ENCODE measurements at regions not wholly inside any gene's neighbourhood (a gene's known extent, or its start where the extent isn't known, plus 50 kb on each side); places are given as distances from the start of the nearest gene placed in this dataset.

DNA sequence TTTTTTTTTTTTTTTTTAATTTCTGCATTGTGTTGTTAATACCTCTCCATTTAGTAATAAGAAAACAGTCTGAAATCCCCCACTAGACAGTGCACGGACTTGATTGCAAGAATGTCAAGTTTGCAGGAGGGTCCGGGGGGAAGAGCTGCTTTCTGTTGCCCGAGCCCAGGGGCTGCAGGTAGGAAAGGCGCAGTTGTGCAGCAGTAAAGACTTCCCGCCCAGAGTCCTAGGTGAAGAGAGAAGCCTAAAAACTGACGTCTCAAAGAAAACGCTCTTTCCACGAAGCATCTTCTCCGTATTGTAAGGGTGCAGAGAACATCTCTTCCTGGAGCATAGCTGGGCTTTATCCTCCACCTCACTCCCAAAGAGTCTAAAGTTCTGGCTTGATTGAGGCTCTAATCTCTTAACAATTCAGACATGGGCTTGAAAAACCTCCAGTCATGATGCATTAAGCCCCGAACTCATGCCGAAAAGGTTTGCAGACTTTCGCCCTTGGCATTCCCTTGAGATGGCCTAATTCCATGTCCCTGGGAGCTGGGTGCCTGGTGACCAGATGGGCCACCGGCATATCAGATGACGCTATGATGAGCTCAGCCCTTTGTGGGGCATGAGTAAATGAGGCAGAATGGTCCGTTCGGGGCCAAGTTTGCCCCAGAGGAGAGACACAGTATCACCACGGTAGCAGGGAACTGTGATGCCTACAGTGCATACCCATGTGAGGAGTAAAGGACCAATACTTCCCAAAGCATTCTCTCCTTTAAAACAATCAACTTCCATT is 436.2 kb upstream of the ZFHX3 start:
- DNase-seq (ENCODE audit: low spot score): no peak
- intact Hi-C loops (cut with DNase I): no loop called here

DNA sequence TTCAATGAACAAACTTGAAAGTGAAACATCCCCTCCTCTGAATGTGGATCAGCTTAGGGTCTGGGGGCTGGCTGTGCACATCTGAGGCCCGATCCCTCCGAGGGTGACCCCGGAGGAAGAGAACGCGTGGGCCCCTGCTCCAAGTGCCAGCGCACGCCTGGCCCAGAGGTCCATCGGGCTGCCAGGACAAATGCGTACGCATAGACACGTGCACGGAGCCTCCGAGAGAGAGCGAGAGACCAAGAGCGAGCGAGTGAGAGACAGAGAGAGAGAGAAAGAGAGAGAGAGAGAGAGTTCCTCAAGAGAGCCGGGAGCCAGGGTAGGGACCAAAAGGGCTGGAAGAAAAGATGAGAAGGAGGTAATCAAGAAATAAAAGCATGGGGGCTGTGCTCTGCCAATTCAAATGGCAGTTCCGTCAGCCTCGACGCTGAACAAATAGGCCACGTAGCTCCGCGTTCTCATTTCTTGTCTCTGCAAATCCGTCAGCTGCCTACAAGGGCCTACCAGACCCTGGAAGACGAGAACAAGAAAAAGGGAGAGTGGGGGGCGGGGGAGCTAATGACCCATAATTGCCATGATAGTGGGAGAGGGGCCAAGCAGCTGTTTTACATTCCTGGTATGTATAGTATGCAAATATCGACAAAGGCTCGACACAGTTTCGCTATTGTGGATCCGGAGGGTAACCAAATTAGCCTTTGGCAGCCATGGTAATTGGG is 435.3 kb upstream of the ZFHX3 start:
- no peak for DNase-seq (ENCODE audit: low spot score)
- intact Hi-C loops (cut with DNase I): no loop called here

DNA sequence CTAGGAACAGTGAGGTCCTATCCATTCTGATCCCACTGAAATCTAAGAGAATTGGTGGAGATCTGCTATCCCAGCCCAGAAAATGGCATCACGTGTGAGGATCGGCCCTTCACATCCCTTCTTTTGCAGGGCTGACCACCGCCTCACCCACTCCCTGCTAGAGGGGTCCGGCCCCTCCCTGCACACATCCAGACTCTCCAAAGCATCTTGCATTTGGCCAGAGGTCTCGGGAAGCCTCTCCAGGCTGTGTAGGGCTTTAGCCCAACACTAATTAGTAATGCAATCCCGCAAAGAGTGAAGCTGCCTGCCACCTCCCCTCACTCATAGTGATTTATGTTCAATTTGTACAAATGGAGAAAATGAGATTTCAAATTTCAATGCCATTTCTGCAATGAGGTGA is 434.4 kb upstream of the ZFHX3 start:
- intact Hi-C loops (cut with DNase I): no loop called here
- DNase-seq (ENCODE audit: low spot score): no peak

DNA sequence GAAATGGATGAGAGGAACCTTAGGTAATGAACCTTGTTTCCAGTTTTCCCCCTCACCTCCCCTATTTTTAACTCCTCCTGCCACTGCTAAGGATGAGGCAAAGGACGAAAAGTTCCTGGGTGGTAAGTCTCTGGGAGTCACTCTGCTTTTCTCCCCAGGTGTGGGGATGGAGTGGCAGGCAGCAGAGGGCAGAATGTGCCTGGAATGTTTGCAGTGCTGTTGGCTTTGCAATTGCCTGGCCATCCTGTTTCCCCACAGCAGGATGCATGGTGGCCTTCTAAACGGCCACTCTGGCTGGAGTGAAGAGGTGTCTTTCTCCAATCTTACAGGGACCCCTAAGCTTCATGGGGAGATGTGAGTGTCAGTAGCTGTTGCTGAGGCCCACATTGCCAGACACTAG is 432.5 kb upstream of the ZFHX3 start:
- intact Hi-C loops (cut with DNase I): no loop called here
- no peak for DNase-seq (ENCODE audit: low spot score)

DNA sequence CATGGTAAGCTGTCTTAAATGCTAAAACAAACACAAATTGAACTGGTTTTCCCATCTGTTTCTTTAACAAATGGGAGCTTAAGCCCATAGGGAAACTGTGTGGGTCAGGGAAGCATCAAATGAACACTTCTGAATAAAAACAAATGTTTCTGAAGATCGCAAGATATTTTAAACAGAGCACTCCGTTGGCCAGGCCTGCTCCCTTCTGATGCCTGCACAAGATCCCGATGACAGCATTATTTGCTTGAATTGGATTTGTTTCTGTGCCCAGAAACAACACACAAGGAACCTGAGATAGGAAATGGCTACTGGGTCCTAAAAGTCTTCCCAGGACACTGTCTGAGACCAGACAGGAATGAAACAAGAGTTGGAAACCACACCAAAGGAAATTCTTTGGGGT is 425.8 kb upstream of the ZFHX3 start:
- intact Hi-C loops (cut with DNase I): no loop called here
- no peak for DNase-seq (ENCODE audit: low spot score)

DNA sequence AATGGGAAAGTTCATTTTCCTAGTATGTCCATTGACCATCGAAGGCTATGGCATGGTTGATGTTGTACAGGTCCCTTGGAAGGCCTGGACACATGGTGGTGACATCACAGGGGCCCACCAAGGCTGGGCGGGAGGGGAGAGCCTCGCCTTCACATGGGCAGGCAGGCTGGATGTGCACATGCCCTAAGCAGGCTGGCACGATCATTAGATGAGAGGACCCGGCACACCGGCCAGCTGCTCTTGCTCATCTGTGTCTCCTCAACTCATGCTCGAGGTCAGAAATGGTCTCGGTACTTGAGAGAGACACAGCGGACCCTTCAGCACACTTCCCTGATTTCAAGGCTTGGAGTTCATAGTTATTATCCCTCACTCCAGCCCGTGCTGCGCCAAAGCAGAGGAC is 416.9 kb upstream of the ZFHX3 start:
- intact Hi-C loops (cut with DNase I): no loop called here

DNA sequence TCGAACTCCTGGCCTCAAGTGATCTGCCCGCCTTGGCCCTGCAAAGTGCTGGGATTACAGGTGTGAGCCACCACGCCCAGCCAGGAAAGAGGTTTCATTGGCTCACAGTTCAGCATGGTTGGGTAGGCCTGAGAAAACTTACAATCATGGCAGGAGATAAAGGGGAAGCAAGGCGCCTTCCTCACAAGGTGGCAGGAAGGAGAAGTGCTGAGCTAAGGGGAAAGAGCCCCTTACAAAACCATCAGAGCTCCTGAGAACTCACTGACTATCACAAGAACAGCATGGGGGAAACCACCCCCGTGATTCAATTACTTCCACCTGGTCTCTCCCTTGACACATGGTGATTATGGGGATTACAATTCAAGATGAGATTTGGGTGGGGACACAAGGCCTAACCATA is 411.7 kb upstream of the ZFHX3 start:
- no peak for DNase-seq (ENCODE audit: low spot score)
- intact Hi-C loops (cut with DNase I): no loop called here

More for the DNA sequence above, 416.9 kb upstream of the ZFHX3 start:
- no peak for DNase-seq (ENCODE audit: low spot score)

DNA sequence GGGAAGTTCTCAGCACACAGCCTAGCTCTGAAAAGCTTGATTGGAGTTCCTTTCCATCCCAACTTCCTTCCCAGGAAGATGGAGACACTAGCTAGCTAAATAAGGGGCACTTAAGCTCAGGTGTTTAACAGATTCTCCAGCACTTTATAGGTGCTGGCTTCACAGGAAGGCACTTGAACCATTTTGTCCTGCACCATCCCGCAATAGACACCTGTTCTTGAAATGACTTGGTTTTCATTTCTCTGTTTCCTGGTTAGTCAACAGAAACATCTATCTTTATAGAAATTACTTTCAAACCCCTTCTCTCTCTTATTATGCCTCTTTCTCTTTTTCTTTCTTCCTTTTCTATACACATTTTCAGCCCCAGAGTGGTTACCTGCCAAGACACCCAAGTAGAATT is 409.9 kb upstream of the ZFHX3 start:
- intact Hi-C loops (cut with DNase I): no loop called here
- no peak for DNase-seq (ENCODE audit: low spot score)

DNA sequence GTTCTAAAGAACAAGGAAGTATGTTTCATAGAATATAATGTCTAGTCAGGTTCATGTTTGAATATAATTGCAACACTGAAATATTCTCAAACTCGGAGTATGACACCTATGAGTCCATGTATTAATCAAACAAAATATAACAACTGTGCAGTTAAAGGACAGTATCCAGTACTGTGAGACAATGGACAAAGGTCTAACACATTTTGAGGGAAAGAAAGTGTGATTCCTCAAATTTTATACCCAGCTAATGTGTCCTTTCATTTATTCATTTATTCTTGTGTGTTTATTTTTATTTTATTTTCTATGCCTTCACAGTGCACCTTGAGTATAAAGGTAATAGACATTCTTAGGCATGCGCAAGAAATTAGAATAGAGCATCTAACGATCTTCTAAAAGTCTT is 401.0 kb upstream of the ZFHX3 start:
- intact Hi-C loops (cut with DNase I): no loop called here
- no peak for DNase-seq (ENCODE audit: low spot score)

DNA sequence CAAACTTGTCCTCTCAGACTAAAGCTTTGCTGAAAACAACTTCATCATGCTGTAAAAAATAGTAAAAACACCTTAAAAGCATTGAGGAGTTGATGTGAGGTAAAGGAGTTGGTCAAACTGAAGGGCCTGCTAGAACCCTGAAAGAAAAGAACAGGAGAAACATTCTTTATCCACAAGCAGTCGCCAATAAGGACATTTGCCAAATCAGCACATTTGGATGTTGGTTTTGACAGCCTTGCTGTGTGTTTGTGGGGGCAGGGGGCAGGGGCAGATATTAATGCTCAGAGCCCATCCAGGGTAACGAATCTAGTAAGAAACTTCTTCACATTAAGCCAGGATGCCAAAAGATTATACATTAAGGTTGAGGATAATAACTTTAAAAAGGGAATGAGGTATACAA is 399.9 kb upstream of the ZFHX3 start:
- intact Hi-C loops (cut with DNase I): no loop called here
- DNase-seq (ENCODE audit: low spot score): no peak

DNA sequence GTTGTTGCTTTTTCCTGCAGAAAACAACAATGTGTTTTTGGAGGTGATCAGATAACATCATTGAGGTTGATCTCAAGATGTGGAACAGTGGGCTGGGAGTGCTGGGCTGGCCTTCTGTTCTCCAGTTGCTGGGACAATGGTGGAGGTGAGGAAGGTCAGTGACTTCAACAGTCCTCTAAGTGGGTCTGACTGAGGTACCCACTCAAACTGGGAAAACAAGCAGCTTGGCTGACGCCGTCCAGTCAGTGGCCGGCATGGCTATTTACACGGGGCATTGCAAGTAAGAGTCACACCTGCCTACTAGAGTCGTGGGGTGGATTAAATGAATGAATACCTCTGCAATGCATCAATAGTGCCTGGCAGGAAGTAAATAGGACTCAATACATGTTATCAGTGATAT is 386.7 kb upstream of the ZFHX3 start:
- intact Hi-C loops (cut with DNase I): no loop called here

DNA sequence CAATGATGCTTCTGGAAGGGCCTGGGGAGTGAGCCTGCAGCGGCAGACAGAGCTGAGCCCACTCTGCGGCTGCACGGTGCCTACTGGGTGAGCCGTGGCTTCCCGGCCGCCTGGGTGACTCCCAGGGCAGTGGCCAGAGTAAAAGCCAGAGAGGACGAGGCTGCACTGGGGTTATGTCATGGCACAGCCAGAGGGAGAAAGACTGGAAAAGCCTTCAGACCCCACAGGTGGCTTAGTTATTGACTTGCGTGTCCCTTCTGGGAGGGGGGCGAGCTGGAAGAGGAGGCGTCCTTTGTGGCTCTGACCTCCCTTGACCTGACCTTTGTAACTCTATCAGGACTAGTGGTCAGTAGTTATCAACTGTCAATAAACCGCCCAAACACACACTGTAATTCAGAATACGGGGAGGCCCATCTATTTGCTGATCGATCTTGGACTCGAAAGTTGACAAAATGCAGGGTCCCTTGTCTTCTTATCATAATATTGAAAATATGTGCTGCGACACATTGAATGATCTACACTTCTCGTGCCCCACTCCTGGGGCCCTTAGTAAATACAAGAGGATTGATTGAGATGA is 385.9 kb upstream of the ZFHX3 start:
- DNase-seq (ENCODE audit: low spot score): no peak
- intact Hi-C loops (cut with DNase I): no loop called here

More for the DNA sequence above, 386.7 kb upstream of the ZFHX3 start:
- DNase-seq (ENCODE audit: low spot score): no peak

DNA sequence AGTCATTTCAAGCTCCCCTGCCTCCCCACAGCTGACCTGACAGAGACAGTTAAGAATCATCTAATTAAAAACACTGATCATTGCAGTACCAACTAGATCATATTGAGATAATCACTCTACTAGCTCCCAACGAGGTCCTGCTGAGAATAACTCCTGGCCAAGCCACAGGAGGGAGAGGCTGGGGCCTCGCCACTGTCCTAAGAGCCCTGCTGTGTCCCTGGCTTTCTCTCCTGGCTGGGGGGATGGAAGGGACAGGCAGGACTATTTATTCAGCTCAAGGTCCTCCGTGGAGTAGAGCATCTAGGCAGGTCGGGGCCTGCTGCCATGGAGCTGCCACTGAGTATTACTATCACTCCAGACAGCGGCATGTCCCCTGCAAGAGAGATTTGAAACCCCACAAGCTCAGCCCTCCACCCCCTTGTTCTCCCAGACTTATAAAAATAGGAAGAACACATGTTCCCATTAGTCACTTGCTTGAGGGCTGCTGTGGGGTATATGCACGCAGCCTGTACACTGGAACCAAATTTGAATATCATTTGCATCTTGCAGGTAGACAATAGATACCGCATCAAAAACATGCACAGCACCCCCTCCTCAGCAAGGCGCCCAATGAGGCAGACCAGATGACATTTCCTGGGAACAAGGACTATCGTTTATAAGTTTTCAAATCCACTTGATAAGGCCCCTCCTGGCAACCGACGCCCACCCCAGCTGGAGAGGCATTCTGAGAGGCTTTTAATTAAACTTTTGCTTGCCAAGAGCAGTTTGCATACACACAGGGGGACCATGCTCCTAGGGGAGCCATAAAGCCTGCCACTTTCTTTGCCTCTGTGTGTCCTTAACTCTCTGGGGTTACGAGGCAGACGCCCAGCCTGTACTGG is 385.2 kb upstream of the ZFHX3 start:
- intact Hi-C loops (cut with DNase I): no loop called here
- no peak for DNase-seq (ENCODE audit: low spot score)

DNA sequence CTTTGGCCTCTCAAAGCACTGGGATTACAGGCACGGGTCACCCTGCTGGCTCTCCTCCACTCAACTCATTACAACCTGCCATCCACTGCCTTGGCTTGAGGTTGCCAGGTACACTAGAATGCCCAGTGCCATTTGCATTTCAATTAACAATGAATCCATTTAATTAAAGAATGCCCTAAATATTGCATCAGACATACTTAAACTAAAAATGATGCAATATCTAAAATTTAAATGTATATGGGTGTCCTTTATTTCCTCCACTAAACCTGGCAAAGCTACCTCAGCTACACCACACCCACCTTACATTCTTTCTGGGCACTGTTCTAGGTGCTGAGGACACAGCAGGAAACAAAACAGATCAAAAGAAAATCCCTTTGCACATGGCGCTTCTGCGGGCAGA is 382.2 kb upstream of the ZFHX3 start:
- intact Hi-C loops (cut with DNase I): no loop called here
- no peak for DNase-seq (ENCODE audit: low spot score)

DNA sequence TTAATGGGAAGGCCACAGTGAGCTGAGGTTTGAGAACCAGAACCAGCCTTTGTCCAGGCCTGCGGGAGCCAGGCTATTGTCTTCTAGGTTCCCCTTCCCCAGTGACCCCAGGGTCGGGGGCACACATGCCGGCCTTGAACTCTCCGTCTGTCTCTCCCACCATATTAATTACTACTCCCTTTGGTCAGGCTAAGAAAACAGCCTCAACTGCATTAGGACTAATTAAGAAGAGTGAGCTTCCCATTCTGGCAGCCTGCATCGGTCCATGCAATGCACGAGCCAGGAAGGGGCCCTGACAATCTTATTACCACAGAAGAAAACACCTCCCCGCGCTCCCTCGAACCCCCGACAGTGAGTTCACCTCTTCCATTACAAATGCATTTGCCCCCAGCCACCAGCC is 380.2 kb upstream of the ZFHX3 start:
- DNase-seq (ENCODE audit: low spot score): no peak
- intact Hi-C loops (cut with DNase I): no loop called here

DNA sequence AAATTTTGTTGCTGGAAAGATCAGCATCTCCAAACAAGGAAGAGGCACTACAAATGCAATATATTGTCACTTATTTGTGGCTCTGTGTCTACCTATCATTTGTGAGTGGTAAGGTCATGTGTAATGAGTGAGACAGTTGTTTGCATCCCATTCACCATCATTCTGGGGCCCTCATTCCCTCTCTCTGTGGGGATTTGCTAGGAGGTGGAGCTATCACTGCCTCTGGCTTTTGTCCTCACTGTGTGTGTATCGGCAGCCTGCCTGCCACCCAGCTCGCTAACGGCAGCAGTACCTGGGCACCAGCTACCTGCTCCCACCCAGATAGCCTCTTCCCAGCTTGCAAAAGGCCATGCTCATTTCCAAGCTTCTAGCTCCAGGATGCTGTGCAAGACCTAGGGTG is 379.2 kb upstream of the ZFHX3 start:
- no peak for DNase-seq (ENCODE audit: low spot score)
- intact Hi-C loops (cut with DNase I): no loop called here

DNA sequence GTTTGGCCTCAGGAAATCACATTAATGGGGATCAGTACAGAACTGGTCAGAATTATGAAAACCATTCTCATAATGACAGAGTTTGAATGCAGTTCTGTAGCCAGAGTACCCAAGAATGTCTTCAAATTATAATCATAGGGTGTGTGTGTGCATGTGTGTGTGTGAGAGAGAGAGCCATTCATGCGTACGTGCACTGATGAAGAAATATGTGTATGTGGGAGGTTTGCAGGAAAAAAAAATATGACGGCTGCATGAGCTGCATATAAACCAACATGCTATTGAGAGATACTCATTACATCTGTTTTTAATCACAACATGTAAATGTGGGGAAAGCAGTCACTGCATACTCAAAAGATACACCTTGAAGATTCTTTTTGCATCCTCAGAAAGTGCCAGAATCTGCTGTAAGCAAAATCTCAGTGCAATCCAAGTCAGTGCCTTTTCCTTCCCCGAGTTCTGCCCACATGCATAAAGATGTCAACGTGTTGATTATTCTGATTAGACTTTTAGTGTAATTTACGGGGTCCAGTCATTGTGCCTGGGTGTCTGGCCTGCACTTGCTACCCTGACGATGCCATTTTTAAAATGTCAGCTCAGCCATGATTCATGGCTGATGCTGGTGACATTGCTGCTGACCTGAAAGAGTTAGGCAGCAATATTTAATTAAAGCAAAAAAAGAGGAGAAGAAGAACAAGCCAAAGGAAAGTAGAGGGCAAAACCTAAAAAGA is 378.7 kb upstream of the ZFHX3 start:
- intact Hi-C loops (cut with DNase I): no loop called here
- DNase-seq (ENCODE audit: low spot score): no peak

DNA sequence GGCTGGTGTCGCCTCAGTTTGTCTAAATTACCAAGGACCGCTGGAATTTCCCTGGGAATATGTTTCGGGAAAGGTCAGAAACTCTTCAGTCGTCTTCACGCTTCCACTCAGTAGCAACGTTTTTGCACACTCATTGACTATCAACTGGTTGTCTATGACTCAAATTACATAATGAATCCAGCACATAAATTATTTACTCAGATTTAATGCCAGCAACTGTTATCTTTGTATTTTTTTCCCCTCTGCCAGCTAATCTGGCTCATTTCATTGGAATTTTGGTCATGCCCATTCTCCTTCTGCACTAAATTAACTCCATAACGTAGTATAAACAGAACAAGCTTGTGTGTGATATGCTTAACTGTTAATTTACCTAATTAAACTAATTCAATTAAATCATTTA is 372.7 kb upstream of the ZFHX3 start:
- intact Hi-C loops (cut with DNase I): no loop called here
- no peak for DNase-seq (ENCODE audit: low spot score)

DNA sequence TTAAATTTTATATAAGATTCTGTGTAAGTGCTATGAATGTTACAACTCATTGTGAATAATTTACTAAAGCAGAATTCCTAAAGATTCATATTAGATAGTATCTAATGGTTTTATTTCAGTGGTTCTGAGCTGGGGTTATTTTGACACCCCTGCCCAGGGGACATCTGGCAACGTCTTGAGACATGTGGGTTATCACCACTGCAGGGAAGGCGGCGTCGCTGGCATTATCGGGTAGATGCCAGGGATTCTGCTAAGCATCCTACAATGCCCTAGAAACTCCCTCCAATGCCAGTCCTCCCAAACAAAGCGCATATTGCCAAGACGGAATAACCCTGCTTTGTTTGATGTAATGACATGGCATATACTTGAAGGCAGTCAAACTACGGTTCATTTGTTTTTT is 372.3 kb upstream of the ZFHX3 start:
- intact Hi-C loops (cut with DNase I): no loop called here
- DNase-seq (ENCODE audit: low spot score): no peak

All from posterior vena cava (tissue), 2 donors.